WTC11 (cell line): ENCODE measurements at regions not wholly inside any gene's neighbourhood (a gene's known extent, or its start where the extent isn't known, plus 50 kb on each side); places are given as distances from the start of the nearest gene placed in this dataset.

Source experiments
- CTCF ChIP-seq: fragments of 200-600 bp; IDR thresholded peaks from 2 replicates; pipeline ENCODE4 v1.8.0; 2022; ENCODE audit warnings: antibody characterized with exemption
- ESRRA ChIP-seq: sonication (generic); formaldehyde crosslinking; IDR thresholded peaks from 2 replicates; pipeline ENCODE4 v1.8.1; 2022; ENCODE audit warnings: mild to moderate bottlenecking, missing genetic modification reagents, borderline replicate concordance
- GTF2I ChIP-seq: fragments of 250-450 bp; sonication (Bioruptor Pico); conservative IDR thresholded peaks from 2 replicates; pipeline ENCODE4 v1.4.0; 2021; ENCODE audit warnings: mild to moderate bottlenecking
- KAT7 ChIP-seq: sonication (generic); formaldehyde crosslinking; IDR thresholded peaks from 2 replicates; pipeline ENCODE4 v1.8.1; 2023; ENCODE audit warnings: missing genetic modification reagents, mild to moderate bottlenecking, borderline replicate concordance
- NFE2L1 ChIP-seq: sonication (generic); formaldehyde crosslinking; IDR thresholded peaks from 2 replicates; pipeline ENCODE4 v1.8.1; 2023; ENCODE audit warnings: missing genetic modification reagents
- NR3C1 ChIP-seq: sonication (generic); formaldehyde crosslinking; conservative IDR thresholded peaks from 2 replicates; pipeline ENCODE4 v1.8.1; 2023; ENCODE audit warnings: low read depth, mild to moderate bottlenecking, missing genetic modification reagents
- SP1 ChIP-seq: sonication (generic); formaldehyde crosslinking; conservative IDR thresholded peaks from 2 replicates; pipeline ENCODE4 v1.8.1; 2022; ENCODE audit warnings: missing genetic modification reagents
- TF ChIP-seq, protein P1 (sequence below): sonication (generic); formaldehyde crosslinking; IDR thresholded peaks from 2 replicates; pipeline ENCODE4 v1.8.0; 2022; ENCODE audit warnings: mild to moderate bottlenecking, missing genetic modification reagents
- TF ChIP-seq, protein P2 (sequence below): sonication (generic); formaldehyde crosslinking; conservative IDR thresholded peaks from 2 replicates; pipeline ENCODE4 v1.8.1; 2023; ENCODE audit warnings: mild to moderate bottlenecking, low read depth, missing genetic modification reagents, moderate library complexity

- TF ChIP-seq CTCF (no peak), KAT7 (no peak), NFE2L1 (CRISPR knock-in tag) (no peak), GTF2I (no peak), ESRRA (no peak), NR3C1 (CRISPR knock-in tag) (no peak), SP1 (CRISPR knock-in tag) (no peak)
- TF ChIP-seq, protein P1, sequence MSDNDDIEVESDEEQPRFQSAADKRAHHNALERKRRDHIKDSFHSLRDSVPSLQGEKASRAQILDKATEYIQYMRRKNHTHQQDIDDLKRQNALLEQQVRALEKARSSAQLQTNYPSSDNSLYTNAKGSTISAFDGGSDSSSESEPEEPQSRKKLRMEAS (CRISPR knock-in tag) = no peak
- TF ChIP-seq, protein P2, sequence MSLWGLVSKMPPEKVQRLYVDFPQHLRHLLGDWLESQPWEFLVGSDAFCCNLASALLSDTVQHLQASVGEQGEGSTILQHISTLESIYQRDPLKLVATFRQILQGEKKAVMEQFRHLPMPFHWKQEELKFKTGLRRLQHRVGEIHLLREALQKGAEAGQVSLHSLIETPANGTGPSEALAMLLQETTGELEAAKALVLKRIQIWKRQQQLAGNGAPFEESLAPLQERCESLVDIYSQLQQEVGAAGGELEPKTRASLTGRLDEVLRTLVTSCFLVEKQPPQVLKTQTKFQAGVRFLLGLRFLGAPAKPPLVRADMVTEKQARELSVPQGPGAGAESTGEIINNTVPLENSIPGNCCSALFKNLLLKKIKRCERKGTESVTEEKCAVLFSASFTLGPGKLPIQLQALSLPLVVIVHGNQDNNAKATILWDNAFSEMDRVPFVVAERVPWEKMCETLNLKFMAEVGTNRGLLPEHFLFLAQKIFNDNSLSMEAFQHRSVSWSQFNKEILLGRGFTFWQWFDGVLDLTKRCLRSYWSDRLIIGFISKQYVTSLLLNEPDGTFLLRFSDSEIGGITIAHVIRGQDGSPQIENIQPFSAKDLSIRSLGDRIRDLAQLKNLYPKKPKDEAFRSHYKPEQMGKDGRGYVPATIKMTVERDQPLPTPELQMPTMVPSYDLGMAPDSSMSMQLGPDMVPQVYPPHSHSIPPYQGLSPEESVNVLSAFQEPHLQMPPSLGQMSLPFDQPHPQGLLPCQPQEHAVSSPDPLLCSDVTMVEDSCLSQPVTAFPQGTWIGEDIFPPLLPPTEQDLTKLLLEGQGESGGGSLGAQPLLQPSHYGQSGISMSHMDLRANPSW (CRISPR knock-in tag) = no peak
Observed at GRCh38 chr2:7880126-7880525, 801.7 kb upstream of the ID2 start.
